ENCODE measurements at regions not wholly inside any gene's neighbourhood (a gene's known extent, or its start where the extent isn't known, plus 50 kb on each side); places are given as distances from the start of the nearest gene placed in this dataset.

GRCh38 chr3:41102053-41102556, 97.2 kb upstream of the CTNNB1 start:
- no peak overlapping the region for H3K27ac ChIP-seq (replicated peaks)
- no peak overlapping the region for H3K4me3 ChIP-seq (replicated peaks; ENCODE audit: insufficient read depth, low read length)
- DNase-seq (ENCODE audit: low read depth in 1 of 2, low spot score in 1 of 2) = no peak
- no peaks in the 10 kb centered on the region for H3K27me3 ChIP-seq (ENCODE audit: insufficient read depth, poor library complexity, severe bottlenecking)
- TF ChIP-seq, protein P1, sequence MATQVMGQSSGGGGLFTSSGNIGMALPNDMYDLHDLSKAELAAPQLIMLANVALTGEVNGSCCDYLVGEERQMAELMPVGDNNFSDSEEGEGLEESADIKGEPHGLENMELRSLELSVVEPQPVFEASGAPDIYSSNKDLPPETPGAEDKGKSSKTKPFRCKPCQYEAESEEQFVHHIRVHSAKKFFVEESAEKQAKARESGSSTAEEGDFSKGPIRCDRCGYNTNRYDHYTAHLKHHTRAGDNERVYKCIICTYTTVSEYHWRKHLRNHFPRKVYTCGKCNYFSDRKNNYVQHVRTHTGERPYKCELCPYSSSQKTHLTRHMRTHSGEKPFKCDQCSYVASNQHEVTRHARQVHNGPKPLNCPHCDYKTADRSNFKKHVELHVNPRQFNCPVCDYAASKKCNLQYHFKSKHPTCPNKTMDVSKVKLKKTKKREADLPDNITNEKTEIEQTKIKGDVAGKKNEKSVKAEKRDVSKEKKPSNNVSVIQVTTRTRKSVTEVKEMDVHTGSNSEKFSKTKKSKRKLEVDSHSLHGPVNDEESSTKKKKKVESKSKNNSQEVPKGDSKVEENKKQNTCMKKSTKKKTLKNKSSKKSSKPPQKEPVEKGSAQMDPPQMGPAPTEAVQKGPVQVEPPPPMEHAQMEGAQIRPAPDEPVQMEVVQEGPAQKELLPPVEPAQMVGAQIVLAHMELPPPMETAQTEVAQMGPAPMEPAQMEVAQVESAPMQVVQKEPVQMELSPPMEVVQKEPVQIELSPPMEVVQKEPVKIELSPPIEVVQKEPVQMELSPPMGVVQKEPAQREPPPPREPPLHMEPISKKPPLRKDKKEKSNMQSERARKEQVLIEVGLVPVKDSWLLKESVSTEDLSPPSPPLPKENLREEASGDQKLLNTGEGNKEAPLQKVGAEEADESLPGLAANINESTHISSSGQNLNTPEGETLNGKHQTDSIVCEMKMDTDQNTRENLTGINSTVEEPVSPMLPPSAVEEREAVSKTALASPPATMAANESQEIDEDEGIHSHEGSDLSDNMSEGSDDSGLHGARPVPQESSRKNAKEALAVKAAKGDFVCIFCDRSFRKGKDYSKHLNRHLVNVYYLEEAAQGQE (IDR thresholded peaks at IDR 0.05; ENCODE audit: insufficient replicate concordance, low read depth) = no peak
- TF ChIP-seq POLR2AphosphoS5 (IDR thresholded peaks at IDR 0.05; ENCODE audit: low read depth) (no peak), SPI1 (IDR thresholded peaks at IDR 0.05; ENCODE audit: borderline replicate concordance, low read depth) (no peak), GABPA (IDR thresholded peaks at IDR 0.05; ENCODE audit: low read depth) (no peak)
- TF ChIP-seq, protein P2, sequence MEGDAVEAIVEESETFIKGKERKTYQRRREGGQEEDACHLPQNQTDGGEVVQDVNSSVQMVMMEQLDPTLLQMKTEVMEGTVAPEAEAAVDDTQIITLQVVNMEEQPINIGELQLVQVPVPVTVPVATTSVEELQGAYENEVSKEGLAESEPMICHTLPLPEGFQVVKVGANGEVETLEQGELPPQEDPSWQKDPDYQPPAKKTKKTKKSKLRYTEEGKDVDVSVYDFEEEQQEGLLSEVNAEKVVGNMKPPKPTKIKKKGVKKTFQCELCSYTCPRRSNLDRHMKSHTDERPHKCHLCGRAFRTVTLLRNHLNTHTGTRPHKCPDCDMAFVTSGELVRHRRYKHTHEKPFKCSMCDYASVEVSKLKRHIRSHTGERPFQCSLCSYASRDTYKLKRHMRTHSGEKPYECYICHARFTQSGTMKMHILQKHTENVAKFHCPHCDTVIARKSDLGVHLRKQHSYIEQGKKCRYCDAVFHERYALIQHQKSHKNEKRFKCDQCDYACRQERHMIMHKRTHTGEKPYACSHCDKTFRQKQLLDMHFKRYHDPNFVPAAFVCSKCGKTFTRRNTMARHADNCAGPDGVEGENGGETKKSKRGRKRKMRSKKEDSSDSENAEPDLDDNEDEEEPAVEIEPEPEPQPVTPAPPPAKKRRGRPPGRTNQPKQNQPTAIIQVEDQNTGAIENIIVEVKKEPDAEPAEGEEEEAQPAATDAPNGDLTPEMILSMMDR (IDR thresholded peaks at IDR 0.05; ENCODE audit: insufficient read depth, low read length) = no peak

DNA sequence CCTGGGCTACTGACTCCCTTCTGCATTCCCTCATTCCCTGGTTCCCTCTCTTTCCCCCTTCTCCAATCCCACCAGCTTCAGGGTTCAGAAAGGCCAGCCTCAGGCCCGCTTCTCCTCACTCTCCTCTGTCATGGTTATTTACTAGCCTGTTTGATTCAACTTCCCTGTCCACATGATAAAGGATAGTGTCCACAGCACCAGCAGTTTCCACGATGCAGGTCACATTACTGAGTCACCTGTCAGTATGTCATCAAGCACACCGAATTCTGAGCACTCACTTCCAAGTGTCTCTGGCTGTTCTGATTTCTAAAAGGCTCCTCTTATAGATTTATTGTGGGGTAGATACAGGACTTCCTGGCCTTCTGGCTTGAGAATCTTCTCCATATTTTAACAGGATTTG, 96.6 kb upstream of the CTNNB1 start:
- Histone ChIP-seq H3K4me3 (replicated peaks; ENCODE audit: insufficient read depth, low read length) (no peak overlapping the region), H3K27ac (replicated peaks) (no peak overlapping the region), H3K27me3 (ENCODE audit: insufficient read depth, poor library complexity, severe bottlenecking) (no peaks in the 10 kb centered on the region)
- no peak for DNase-seq (ENCODE audit: low read depth in 1 of 2, low spot score in 1 of 2)
- TF ChIP-seq, protein P1 (IDR thresholded peaks at IDR 0.05; ENCODE audit: insufficient replicate concordance, low read depth) = no peak
- no peak for TF ChIP-seq GABPA (IDR thresholded peaks at IDR 0.05; ENCODE audit: low read depth)
- no peak for TF ChIP-seq SPI1 (IDR thresholded peaks at IDR 0.05; ENCODE audit: borderline replicate concordance, low read depth)

DNA sequence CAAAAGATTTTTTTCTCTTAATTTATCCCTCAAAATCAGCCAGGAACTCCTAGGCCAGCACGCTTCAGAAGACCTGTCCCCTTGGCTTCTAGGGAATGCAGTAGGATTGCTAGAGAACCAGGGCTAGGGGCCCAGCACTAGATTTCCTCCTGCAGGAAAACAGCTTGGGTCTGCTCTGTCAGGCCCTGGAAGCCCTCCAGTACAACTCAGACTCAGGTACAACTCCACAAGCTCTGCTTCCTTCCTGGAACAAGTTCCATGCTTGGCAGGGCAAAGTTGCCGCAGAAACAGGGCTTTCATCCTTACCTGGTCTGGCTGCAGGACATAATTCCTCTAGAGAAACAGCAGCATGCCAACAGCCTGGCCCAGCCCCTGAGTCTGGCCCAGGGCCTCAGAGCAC, 96.1 kb upstream of the CTNNB1 start:
- H3K27ac ChIP-seq (replicated peaks) = no peak overlapping the region
- H3K4me3 ChIP-seq (replicated peaks; ENCODE audit: insufficient read depth, low read length) = no peak overlapping the region
- no peaks in the 10 kb centered on the region for H3K27me3 ChIP-seq (ENCODE audit: insufficient read depth, poor library complexity, severe bottlenecking)
- TF ChIP-seq POLR2AphosphoS5 (IDR thresholded peaks at IDR 0.05; ENCODE audit: low read depth) (no peak), SPI1 (IDR thresholded peaks at IDR 0.05; ENCODE audit: borderline replicate concordance, low read depth) (no peak), GABPA (IDR thresholded peaks at IDR 0.05; ENCODE audit: low read depth) (no peak)
- TF ChIP-seq, protein P1 (IDR thresholded peaks at IDR 0.05; ENCODE audit: insufficient replicate concordance, low read depth) = no peak
- TF ChIP-seq, protein P2 (IDR thresholded peaks at IDR 0.05; ENCODE audit: insufficient read depth, low read length) = no peak
- no peak for DNase-seq (ENCODE audit: low read depth in 1 of 2, low spot score in 1 of 2)
